ENCODE measurements at regions not wholly inside any gene's neighbourhood (a gene's known extent, or its start where the extent isn't known, plus 50 kb on each side); places are given as distances from the start of the nearest gene placed in this dataset.

GRCh38 chr4:178970433-178971140 is 1528.3 kb upstream of the AGA start:
- TF ChIP-seq CTCF (conservative IDR thresholded peaks at IDR 0.05): no peak
- TF ChIP-seq ZFX (IDR thresholded peaks at IDR 0.05): no peak

All from C4-2B (cell line).